Uterus (tissue), 3 donors: ENCODE measurements at regions not wholly inside any gene's neighbourhood (a gene's known extent, or its start where the extent isn't known, plus 50 kb on each side); places are given as distances from the start of the nearest gene placed in this dataset.

Source experiments
- DNase-seq, 2 donors: peaks; one replicate each; pipeline ENCODE4 v3.0.0-alpha.2; 2019 to 2020
- H3K27ac ChIP-seq, 2 donors: fragments of 200-600 bp; sonication (generic); 1 replicate in 1 of 2; 2 replicates in 1 of 2; pipeline ENCODE4 v1.5.1; 2016 to 2018
- H3K27me3 ChIP-seq, 2 donors: fragments of 200-600 bp; sonication (generic); one replicate each; pipeline ENCODE4 v1.5.1; 2018 to 2019; ENCODE audit warnings: control low read depth in 1 of 2
- H3K36me3 ChIP-seq, 2 donors: fragments of 200-600 bp; sonication (generic); one replicate each; pipeline ENCODE4 v1.5.1; 2019; ENCODE audit warnings: control low read depth in 1 of 2
- H3K4me1 ChIP-seq, 2 donors: fragments of 200-600 bp; sonication (generic); one replicate each; pipeline ENCODE4 v1.5.1; 2018 to 2019; ENCODE audit warnings: control low read depth in 1 of 2
- H3K4me3 ChIP-seq, 2 donors: fragments of 200-600 bp; sonication (generic); 1 replicate in 1 of 2; 2 replicates in 1 of 2; pipeline ENCODE4 v1.5.1; 2018 to 2019; ENCODE audit warnings: mild to moderate bottlenecking in 1 of 2
- H3K9me3 ChIP-seq, 2 donors: fragments of 200-600 bp; sonication (generic); one replicate each; pipeline ENCODE4 v1.5.1; 2019; ENCODE audit warnings: control low read depth in 1 of 2
- CTCF ChIP-seq, 4 experiments: fragments of 200-600 bp in 2 of 4; fragments of 450-650 bp in 2 of 4; sonication (generic) in 2 of 4; IDR thresholded peaks; one replicate each; pipeline ENCODE4 v1.5.1; 2016 to 2019; ENCODE audit warnings: antibody characterized with exemption in 4 of 4, mild to moderate bottlenecking in 2 of 4, moderate library complexity in 1 of 4
- POLR2A ChIP-seq, 2 donors: fragments of 450-650 bp; IDR thresholded peaks; one replicate each; pipeline ENCODE4 v1.6.1; 2016; ENCODE audit warnings: antibody characterized with exemption in 2 of 2, mild to moderate bottlenecking in 1 of 2, moderate library complexity in 1 of 2
- intact Hi-C: fragments of 100-400 bp; cut with DNase I; formaldehyde crosslinking; loops from one replicate; pipeline ENCODE4 v1.15.1; 2023; ENCODE audit warnings: low total_unique reads
- donor health status: DM: yes; HTN: yes; CAD: no.

GRCh38 chr9:129363216-129363873 is 185.3 kb upstream of the IER5L start:
- DNase-seq = no peak
- Histone ChIP-seq H3K9me3 (no peaks in the 10 kb centered on the region), H3K4me3 (no peak overlapping the region), H3K27me3 (no peaks in the 10 kb centered on the region), H3K4me1 (no peaks in the 10 kb centered on the region), H3K36me3 (no peaks in the 10 kb centered on the region), H3K27ac (no peak overlapping the region)
- no peak for TF ChIP-seq CTCF (IDR thresholded peaks at IDR 0.05)
- TF ChIP-seq POLR2A (IDR thresholded peaks at IDR 0.05) = no peak
- intact Hi-C loops = no loop called here

GRCh38 chr9:129362287-129363000 is 184.4 kb upstream of the IER5L start:
- Histone ChIP-seq H3K36me3 (no peaks in the 10 kb centered on the region), H3K4me1 (no peaks in the 10 kb centered on the region), H3K4me3 (no peak overlapping the region), H3K9me3 (no peaks in the 10 kb centered on the region), H3K27me3 (no peaks in the 10 kb centered on the region), H3K27ac (no peak overlapping the region)
- intact Hi-C loops = no loop called here
- DNase-seq = no peak
- TF ChIP-seq CTCF (IDR thresholded peaks at IDR 0.05) = no peak
- TF ChIP-seq POLR2A (IDR thresholded peaks at IDR 0.05) = no peak

GRCh38 chr9:129361196-129361595 is 183.1 kb upstream of the IER5L start:
- no peak for DNase-seq
- no peak overlapping the region for H3K27ac ChIP-seq
- no peaks in the 10 kb centered on the region for H3K36me3 ChIP-seq
- no peaks in the 10 kb centered on the region for H3K4me1 ChIP-seq
- no peaks in the 10 kb centered on the region for H3K9me3 ChIP-seq
- no peak for TF ChIP-seq CTCF (IDR thresholded peaks at IDR 0.05)
- no peak for TF ChIP-seq POLR2A (IDR thresholded peaks at IDR 0.05)
- no peak overlapping the region for H3K4me3 ChIP-seq
- no peaks in the 10 kb centered on the region for H3K27me3 ChIP-seq
- intact Hi-C loops = no loop called here

GRCh38 chr9:129359916-129360536 is 182.0 kb upstream of the IER5L start:
- DNase-seq = no peak
- H3K36me3 ChIP-seq = no peaks in the 10 kb centered on the region
- H3K27me3 ChIP-seq = no peaks in the 10 kb centered on the region
- H3K4me1 ChIP-seq = no peaks in the 10 kb centered on the region
- no peaks in the 10 kb centered on the region for H3K9me3 ChIP-seq
- intact Hi-C loops = no loop called here
- TF ChIP-seq CTCF (IDR thresholded peaks at IDR 0.05) (no peak), POLR2A (IDR thresholded peaks at IDR 0.05) (no peak)
- H3K27ac ChIP-seq = no peak overlapping the region
- no peak overlapping the region for H3K4me3 ChIP-seq

- no peaks in the 10 kb centered on the region for H3K4me1 ChIP-seq
- no peaks in the 10 kb centered on the region for H3K36me3 ChIP-seq
- no peak overlapping the region for H3K27ac ChIP-seq
- no peak for DNase-seq
- TF ChIP-seq CTCF (IDR thresholded peaks at IDR 0.05) = no peak
- no peak for TF ChIP-seq POLR2A (IDR thresholded peaks at IDR 0.05)
- H3K27me3 ChIP-seq = no peaks in the 10 kb centered on the region
- H3K9me3 ChIP-seq = no peaks in the 10 kb centered on the region
- no peak overlapping the region for H3K4me3 ChIP-seq
- intact Hi-C loops = no loop called here
Observed at GRCh38 chr9:129359162-129359811, 181.2 kb upstream of the IER5L start.
